ENCODE measurements at regions not wholly inside any gene's neighbourhood (a gene's known extent, or its start where the extent isn't known, plus 50 kb on each side); places are given as distances from the start of the nearest gene placed in this dataset.

- Histone ChIP-seq H3K27ac (no peak overlapping the region), H3K4me1 (no peaks in the 10 kb centered on the region), H3K27me3 (no peaks in the 10 kb centered on the region), H3K9me3 (no peaks in the 10 kb centered on the region), H3K36me3 (no peaks in the 10 kb centered on the region), H3K4me3 (no peak overlapping the region)
- intact Hi-C loops (cut with DNase I): no loop called here
- TF ChIP-seq POLR2AphosphoS5 (IDR thresholded peaks at IDR 0.05): no peak
- TF ChIP-seq EP300 (IDR thresholded peaks at IDR 0.05): no peak
- no peak for TF ChIP-seq POLR2A (IDR thresholded peaks at IDR 0.05)
- no peak for TF ChIP-seq CTCF (IDR thresholded peaks at IDR 0.05)
- no peak for DNase-seq
- WGBS, 2 donors: 79 to 84% methylated on average over 2 of the region's 2 CpGs
Measured at GRCh38 chr5:129372025-129372424, 88.1 kb upstream of the ADAMTS19 start.

GRCh38 chr5:129377504-129377903 lies 82.6 kb upstream of the ADAMTS19 start:
- H3K27me3 ChIP-seq: no peaks in the 10 kb centered on the region
- intact Hi-C loops (cut with DNase I): no loop called here

GRCh38 chr5:129378961-129379360 lies 81.1 kb upstream of the ADAMTS19 start:
- H3K4me1 ChIP-seq: no peaks in the 10 kb centered on the region
- H3K27me3 ChIP-seq: no peaks in the 10 kb centered on the region
- TF ChIP-seq POLR2A (IDR thresholded peaks at IDR 0.05) (no peak), CTCF (IDR thresholded peaks at IDR 0.05) (no peak)
- intact Hi-C loops (cut with DNase I): no loop called here
- no peak overlapping the region for H3K27ac ChIP-seq
- H3K9me3 ChIP-seq: no peaks in the 10 kb centered on the region
- no peaks in the 10 kb centered on the region for H3K36me3 ChIP-seq
- DNase-seq: no peak
- H3K4me3 ChIP-seq: no peak overlapping the region
- WGBS, 2 donors: 18 to 67% methylated on average over 2 of the region's 2 CpGs

More at GRCh38 chr5:129377504-129377903, 82.6 kb upstream of the ADAMTS19 start:
- no peaks in the 10 kb centered on the region for H3K36me3 ChIP-seq
- DNase-seq: no peak
- WGBS, 2 donors: 10 to 27% methylated on average over 3 of the region's 3 CpGs
- H3K9me3 ChIP-seq: no peaks in the 10 kb centered on the region
- no peak overlapping the region for H3K27ac ChIP-seq
- no peak for TF ChIP-seq POLR2AphosphoS5 (IDR thresholded peaks at IDR 0.05)
- H3K4me1 ChIP-seq: no peaks in the 10 kb centered on the region
- no peak overlapping the region for H3K4me3 ChIP-seq

- WGBS, 2 donors: 48 to 69% methylated on average over 4 of the region's 4 CpGs
- H3K4me3 ChIP-seq: no peak overlapping the region
- H3K36me3 ChIP-seq: no peaks in the 10 kb centered on the region
- TF ChIP-seq EP300 (IDR thresholded peaks at IDR 0.05): no peak
- TF ChIP-seq POLR2A (IDR thresholded peaks at IDR 0.05): no peak
- TF ChIP-seq POLR2AphosphoS5 (IDR thresholded peaks at IDR 0.05): no peak
- no peak for TF ChIP-seq CTCF (IDR thresholded peaks at IDR 0.05)
- no peaks in the 10 kb centered on the region for H3K4me1 ChIP-seq
- no peaks in the 10 kb centered on the region for H3K9me3 ChIP-seq
- no peak overlapping the region for H3K27ac ChIP-seq
- H3K27me3 ChIP-seq: no peaks in the 10 kb centered on the region
- intact Hi-C loops (cut with DNase I): no loop called here
- no peak for DNase-seq
Measured at GRCh38 chr5:129379406-129379805, 80.7 kb upstream of the ADAMTS19 start.

GRCh38 chr5:129382921-129383672 lies 77.0 kb upstream of the ADAMTS19 start:
- DNase-seq: no peak
- Histone ChIP-seq H3K27ac (no peak overlapping the region), H3K4me3 (no peak overlapping the region), H3K36me3 (no peaks in the 10 kb centered on the region), H3K9me3 (no peaks in the 10 kb centered on the region), H3K4me1 (no peaks in the 10 kb centered on the region), H3K27me3 (no peaks in the 10 kb centered on the region)
- TF ChIP-seq CTCF (IDR thresholded peaks at IDR 0.05) (no peak), POLR2AphosphoS5 (IDR thresholded peaks at IDR 0.05) (no peak), EP300 (IDR thresholded peaks at IDR 0.05) (no peak), POLR2A (IDR thresholded peaks at IDR 0.05) (no peak)
- intact Hi-C loops (cut with DNase I): no loop called here
- WGBS, 2 donors: 55 to 68% methylated on average over 1 of the region's 1 CpG
